ENCODE measurements at regions not wholly inside any gene's neighbourhood (a gene's known extent, or its start where the extent isn't known, plus 50 kb on each side); places are given as distances from the start of the nearest gene placed in this dataset.
A peak's percentile ranks its signal among the peaks of the same experiment; 100 is the strongest.

DNA sequence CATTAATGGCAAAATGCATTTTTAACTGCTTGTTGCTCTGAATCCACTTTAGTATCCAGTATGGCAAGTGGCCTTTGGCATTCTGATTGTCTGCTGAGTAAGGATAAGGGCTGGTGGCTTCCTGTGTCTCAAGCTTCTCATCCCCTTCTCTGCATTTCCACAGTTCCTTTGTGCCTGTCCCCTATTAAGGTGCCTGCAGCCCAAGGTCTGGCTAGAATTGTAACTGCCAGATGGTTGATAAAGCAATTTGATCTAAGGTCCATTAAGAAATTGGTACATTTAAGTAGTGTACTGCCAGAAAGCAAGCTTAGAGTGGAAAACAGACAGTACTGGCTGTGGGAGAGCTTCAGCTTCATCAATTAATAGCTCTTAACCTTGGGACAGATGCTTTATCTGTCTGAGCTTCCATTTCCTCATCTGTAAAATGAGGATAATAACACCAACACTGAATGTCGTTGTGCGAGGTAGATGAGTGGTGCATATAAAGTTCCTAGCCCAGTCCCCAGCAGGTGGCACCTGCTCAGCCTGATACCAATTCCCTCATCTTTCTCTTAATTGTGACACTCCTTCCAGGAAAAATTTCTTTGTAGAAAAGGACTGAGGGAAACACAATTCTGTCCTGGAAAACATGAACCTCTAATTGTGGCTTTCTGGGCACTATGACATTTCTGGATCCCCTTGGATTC is 570.6 kb upstream of the GCFC2 start:
- H3K4me1 ChIP-seq (ENCODE audit: insufficient read depth, low read length) = no peaks in the 10 kb centered on the region
- FAIRE-seq = no peak
- ChIA-PET CTCF (ENCODE audit: low intra/inter-chr PET ratio, low total read pairs) (no interaction called here), POLR2A (no interaction called here)
- in situ Hi-C loops (cut with HindIII; ENCODE audit: extremely low pct_ligation_motif_present, low pct_unique_long_range_greater_than_20kb) (no loop called here), intact Hi-C loops (cut with micrococcal nuclease; ENCODE audit: unreplicated experiment) (no loop called here)
- no peak overlapping the region for H2AFZ ChIP-seq (ENCODE audit: low read length)
- no peaks in the 10 kb centered on the region for H3K27me3 ChIP-seq (ENCODE audit: control insufficient read depth in 1 of 2, insufficient read depth in 2 of 2, low read length in 2 of 2)
- no peak overlapping the region for H3K9ac ChIP-seq (ENCODE audit: insufficient read depth, low read depth, low read length)
- peak; percentile 41; the same call in 2 of the 3 replicates for ATAC-seq
- no TSS peak for BruUV-seq (replicated peaks)
- no peaks in the 10 kb centered on the region for H4K20me1 ChIP-seq (ENCODE audit: insufficient read depth, low read length)
- H3K27ac ChIP-seq (ENCODE audit: extremely low read length, insufficient read depth, low read length) = no peak overlapping the region
- H3K4me3 ChIP-seq (replicated peaks in 1 of 3; ENCODE audit: insufficient read depth in 1 of 3, low read depth in 2 of 3, low read length in 3 of 3) = no peak overlapping the region
- no peak for TF ChIP-seq ESRRA (CRISPR knock-in tag; IDR thresholded peaks at IDR 0.05; ENCODE audit: low read depth)
- no peak for TF ChIP-seq KLF13 (CRISPR knock-in tag; IDR thresholded peaks at IDR 0.05)
- TF ChIP-seq, protein P1, sequence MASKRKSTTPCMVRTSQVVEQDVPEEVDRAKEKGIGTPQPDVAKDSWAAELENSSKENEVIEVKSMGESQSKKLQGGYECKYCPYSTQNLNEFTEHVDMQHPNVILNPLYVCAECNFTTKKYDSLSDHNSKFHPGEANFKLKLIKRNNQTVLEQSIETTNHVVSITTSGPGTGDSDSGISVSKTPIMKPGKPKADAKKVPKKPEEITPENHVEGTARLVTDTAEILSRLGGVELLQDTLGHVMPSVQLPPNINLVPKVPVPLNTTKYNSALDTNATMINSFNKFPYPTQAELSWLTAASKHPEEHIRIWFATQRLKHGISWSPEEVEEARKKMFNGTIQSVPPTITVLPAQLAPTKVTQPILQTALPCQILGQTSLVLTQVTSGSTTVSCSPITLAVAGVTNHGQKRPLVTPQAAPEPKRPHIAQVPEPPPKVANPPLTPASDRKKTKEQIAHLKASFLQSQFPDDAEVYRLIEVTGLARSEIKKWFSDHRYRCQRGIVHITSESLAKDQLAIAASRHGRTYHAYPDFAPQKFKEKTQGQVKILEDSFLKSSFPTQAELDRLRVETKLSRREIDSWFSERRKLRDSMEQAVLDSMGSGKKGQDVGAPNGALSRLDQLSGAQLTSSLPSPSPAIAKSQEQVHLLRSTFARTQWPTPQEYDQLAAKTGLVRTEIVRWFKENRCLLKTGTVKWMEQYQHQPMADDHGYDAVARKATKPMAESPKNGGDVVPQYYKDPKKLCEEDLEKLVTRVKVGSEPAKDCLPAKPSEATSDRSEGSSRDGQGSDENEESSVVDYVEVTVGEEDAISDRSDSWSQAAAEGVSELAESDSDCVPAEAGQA (IDR thresholded peaks at IDR 0.05; ENCODE audit: low read depth) = no peak
- TF ChIP-seq, protein P1 (CRISPR knock-in tag; IDR thresholded peaks at IDR 0.05; ENCODE audit: borderline replicate concordance) = no peak
- TF ChIP-seq ADNP (CRISPR knock-in tag; IDR thresholded peaks at IDR 0.05) = no peak
- TF ChIP-seq, protein P2, sequence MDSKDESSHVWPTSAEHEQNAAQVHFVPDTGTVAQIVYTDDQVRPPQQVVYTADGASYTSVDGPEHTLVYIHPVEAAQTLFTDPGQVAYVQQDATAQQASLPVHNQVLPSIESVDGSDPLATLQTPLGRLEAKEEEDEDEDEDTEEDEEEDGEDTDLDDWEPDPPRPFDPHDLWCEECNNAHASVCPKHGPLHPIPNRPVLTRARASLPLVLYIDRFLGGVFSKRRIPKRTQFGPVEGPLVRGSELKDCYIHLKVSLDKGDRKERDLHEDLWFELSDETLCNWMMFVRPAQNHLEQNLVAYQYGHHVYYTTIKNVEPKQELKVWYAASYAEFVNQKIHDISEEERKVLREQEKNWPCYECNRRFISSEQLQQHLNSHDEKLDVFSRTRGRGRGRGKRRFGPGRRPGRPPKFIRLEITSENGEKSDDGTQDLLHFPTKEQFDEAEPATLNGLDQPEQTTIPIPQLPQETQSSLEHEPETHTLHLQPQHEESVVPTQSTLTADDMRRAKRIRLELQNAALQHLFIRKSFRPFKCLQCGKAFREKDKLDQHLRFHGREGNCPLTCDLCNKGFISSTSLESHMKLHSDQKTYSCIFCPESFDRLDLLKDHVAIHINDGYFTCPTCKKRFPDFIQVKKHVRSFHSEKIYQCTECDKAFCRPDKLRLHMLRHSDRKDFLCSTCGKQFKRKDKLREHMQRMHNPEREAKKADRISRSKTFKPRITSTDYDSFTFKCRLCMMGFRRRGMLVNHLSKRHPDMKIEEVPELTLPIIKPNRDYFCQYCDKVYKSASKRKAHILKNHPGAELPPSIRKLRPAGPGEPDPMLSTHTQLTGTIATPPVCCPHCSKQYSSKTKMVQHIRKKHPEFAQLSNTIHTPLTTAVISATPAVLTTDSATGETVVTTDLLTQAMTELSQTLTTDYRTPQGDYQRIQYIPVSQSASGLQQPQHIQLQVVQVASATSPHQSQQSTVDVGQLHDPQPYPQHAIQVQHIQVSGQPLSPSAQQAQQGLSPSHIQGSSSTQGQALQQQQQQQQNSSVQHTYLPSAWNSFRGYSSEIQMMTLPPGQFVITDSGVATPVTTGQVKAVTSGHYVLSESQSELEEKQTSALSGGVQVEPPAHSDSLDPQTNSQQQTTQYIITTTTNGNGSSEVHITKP (CRISPR knock-in tag; IDR thresholded peaks at IDR 0.05; ENCODE audit: low read depth) = no peak
- TF ChIP-seq ERF (CRISPR knock-in tag; IDR thresholded peaks at IDR 0.05) = no peak
- no peak for TF ChIP-seq RFXANK (CRISPR knock-in tag; IDR thresholded peaks at IDR 0.05)
- TF ChIP-seq, protein P3, sequence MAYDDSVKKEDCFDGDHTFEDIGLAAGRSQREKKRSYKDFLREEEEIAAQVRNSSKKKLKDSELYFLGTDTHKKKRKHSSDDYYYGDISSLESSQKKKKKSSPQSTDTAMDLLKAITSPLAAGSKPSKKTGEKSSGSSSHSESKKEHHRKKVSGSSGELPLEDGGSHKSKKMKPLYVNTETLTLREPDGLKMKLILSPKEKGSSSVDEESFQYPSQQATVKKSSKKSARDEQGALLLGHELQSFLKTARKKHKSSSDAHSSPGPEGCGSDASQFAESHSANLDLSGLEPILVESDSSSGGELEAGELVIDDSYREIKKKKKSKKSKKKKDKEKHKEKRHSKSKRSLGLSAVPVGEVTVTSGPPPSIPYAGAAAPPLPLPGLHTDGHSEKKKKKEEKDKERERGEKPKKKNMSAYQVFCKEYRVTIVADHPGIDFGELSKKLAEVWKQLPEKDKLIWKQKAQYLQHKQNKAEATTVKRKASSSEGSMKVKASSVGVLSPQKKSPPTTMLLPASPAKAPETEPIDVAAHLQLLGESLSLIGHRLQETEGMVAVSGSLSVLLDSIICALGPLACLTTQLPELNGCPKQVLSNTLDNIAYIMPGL (CRISPR knock-in tag; IDR thresholded peaks at IDR 0.05; ENCODE audit: borderline replicate concordance in 1 of 2, low read depth in 1 of 2) = no peak
- TF ChIP-seq ZNF83 (CRISPR knock-in tag; IDR thresholded peaks at IDR 0.05; ENCODE audit: borderline replicate concordance) = no peak
- H3K79me2 ChIP-seq (ENCODE audit: insufficient read depth, low read length) = no peaks in the 10 kb centered on the region
- no peak for DNase-seq (ENCODE audit: low spot score)
- no peaks in the 10 kb centered on the region for H3K36me3 ChIP-seq (replicated peaks in 1 of 2; ENCODE audit: control insufficient read depth in 1 of 2, insufficient read depth in 2 of 2, low read length in 2 of 2)
- H3K4me2 ChIP-seq (ENCODE audit: low read depth, low read length) = no peak overlapping the region
- 38% methylated on average over 2 of the region's 2 CpGs for WGBS (ENCODE audit: low lambda C conversion rate)
- no peaks in the 10 kb centered on the region for H3K9me3 ChIP-seq (ENCODE audit: low read length)
